NOMO-1 (cell line): ENCODE measurements at regions not wholly inside any gene's neighbourhood (a gene's known extent, or its start where the extent isn't known, plus 50 kb on each side); places are given as distances from the start of the nearest gene placed in this dataset.
A peak's percentile ranks its signal among the peaks of the same experiment; 100 is the strongest.
"Not testable (repeated sequence)": the region's sequence is repeated elsewhere in the genome, so short reads cannot be mapped to it uniquely, and the experiment has no call there.

Source experiments
- DNase-seq, 2 experiments: peaks; one replicate each; lab custom pipeline; 2025; ENCODE audit not compliant: unreplicated experiment in 2 of 2; lab: John Stamatoyannopoulos, UW

DNA sequence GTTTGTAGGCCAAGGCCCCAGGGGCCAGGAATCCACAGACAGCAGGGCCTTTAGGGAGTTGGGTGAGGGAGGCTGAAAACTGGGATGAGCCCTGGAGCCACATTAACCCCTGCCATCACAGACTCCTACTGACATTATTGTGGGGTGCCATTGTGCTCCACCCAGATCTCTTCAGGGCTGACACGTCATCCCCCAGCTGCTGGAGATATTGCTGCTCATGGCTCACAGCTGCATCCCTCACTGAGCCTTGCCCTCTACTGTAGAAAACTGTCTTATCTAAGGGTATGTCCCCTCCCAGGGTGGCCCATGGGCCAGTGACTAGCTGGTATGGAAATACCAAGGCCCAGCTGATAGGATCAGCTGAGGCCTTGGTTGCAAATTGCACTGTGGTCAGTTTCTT is 87.3 kb upstream of the PRR23C start:
- DNase-seq, result no peak

DNA sequence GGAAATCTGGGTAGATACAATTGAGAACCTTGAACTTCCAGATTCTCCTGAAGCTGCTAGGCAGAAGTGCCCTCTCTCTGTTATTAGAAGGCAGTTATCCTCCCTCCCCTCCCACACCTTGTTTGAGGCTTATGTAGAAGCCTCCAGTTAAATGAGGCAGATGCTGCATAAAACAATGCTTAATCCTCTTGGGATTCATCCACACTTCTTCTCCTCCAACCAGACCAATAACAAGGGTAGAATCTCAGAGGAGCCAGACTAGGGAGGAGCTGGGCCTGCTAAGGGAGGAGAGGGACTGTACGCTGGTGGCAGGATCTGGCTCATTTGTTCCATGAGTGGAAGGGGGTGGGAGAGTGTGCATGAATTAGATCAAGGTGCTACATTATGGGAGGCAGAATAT is 88.3 kb upstream of the PRR23C start:
- DNase-seq, result no peak

DNA sequence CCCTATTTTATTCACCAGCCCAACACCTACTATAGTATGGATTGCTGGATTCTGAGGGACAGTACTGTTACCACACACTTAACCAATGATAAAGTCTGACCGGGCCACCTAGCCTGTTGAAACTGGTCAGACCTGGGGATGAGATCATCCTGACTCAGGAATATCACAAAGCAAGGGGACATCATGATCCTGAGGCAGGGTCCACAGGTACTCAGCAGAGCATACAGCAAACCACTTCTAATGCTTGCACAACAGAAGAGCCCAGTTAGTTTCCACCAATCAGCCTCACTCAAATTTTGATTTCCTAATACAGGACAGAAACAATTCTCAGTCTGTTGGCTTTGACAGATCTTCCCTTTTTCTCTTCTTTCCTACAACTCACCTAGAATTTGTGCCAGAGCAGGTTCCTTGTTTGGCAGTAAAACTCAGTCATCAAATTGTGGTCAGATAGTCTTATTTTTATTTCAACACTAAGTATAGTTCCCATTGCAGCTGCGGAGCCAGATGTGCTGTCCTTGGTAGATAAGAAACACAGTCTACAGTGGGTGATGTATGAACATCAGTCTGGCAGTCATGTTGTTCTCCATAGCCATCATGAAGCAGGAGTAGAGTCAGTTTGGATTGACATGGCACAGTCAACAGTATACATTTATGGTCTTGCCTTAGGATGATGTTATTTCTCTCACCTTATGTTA is 90.1 kb upstream of the PRR23C start:
- DNase-seq, result peak in 1 of 2 experiments; percentile 39

DNA sequence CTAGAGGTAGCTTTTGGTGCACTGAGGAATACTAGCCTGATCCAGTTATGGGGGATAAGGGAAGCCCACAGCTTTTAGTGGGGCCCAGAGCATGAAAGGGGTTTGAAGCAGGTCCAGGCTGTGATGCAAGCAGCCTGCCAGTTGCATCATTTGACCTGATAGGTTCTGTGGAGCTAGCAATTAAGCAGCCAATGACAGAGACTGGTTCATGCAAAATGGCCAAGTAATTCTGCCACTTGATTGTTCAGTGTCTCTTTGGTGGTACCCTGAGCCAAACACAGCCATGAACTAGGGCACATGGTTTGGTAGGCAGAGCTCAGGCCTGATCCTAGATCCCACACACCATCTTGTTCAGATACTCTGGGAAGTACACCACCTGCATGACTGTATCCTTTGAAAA is 91.0 kb upstream of the PRR23C start:
- no peak for DNase-seq

DNA sequence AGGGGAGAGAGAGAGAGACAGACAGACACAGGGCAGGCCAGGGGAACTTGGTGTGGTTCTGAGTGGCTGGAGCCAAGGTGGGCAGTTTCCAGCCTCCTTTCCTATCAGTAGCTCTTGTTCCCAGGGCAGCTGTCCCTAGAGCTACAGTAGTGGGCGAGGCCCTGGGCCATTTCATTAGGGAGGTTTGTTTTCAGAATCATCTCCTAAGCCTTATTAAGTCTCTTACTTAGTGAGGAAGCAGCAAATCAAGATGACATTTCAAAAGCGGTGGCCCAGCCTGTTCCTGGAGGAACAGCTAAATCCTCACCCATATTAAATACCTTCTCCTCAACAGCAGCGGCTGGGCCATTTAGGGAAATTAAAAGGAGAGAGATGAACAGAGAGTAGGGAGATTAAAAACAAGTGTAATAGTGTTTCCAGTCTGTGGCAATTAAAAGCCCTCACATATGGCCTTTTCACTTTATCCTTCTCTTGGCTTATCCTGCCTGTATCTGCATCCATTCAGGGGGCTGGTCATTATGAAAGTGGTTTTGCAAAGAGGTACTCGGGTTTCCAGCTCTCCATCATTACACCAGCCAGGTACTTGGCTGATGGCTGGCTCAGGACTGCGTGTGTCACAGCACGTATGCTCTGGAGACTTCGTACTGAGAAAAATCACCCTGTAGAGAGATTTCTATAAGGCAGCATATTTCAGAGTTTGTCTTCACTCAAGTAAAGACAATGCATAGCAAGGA is 91.9 kb upstream of the PRR23C start:
- DNase-seq, result no peak

DNA sequence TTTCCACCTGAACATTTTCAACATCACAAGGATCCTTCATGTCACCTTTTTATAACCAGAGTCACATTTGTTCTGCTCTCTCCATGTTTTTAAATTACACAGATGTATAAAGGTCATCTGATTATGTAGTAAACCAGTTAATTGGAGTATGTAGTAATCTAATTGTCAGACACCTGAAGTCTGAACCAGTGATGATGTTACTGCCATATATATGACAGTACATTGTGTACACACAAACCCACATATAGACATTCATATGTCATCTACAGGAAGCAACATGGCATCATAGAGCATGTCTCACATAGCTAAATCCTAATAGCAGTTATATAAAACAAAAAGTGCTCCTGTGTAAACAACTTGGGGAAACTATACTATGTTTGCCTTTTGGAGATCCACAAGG is 95.9 kb upstream of the PRR23C start:
- no peak for DNase-seq

DNA sequence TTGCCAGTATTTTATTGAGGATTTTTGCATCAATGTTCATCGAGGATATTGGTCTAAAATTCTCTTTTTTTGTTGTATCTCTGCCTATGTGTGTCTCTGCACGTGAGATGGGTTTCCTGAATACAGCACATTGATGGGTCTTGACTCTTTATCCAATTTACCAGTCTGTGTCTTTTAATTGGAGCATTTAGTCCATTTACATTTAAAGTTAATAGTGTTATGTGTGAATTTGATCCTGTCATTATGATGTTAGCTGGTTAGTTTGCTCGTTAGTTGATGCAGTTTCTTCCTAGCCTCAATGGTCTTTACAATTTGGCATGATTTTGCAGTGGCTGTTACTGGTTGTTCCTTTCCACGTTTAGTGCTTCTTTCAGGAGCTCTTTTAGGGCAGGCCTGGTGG is 101.3 kb upstream of the PRR23C start:
- DNase-seq, result not testable (repeated sequence)

DNA sequence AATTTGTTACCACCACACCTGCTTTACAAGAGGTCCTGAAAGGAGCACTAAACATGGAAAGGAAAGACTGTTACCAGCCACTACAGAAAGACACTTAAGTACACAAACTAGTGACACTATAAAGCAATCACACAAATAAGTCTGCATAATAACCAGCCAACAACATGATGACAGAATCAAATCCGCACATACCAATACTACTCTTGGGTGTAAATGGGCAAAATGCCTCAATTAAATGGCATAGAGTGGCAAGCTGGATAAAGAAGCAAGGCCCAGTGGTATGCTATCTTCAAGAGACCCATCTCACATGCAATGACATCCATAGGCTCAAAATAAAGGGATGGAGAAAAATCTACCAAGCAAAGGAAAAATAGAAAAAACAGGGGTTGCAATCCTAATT is 106.8 kb upstream of the PRR23C start:
- DNase-seq, result no peak

DNA sequence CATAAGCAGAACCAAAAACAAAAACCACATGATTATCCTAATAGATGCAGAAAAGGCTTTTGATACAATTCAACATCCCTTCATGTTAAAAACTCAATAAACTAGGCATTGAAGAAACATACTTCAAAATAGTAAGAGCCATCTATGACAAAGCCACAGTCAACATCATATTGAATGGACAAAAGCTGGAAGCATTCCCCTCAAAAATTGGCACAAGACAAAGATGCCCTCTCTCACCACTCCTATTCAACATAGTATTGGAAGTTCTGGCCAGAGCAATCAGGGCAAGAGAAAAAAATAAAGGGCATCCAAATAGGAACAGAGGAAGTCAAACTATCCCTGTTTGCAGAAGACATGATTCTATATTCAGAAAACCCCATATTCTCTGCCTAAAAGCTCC is 108.7 kb upstream of the PRR23C start:
- not testable (repeated sequence) for DNase-seq

DNA sequence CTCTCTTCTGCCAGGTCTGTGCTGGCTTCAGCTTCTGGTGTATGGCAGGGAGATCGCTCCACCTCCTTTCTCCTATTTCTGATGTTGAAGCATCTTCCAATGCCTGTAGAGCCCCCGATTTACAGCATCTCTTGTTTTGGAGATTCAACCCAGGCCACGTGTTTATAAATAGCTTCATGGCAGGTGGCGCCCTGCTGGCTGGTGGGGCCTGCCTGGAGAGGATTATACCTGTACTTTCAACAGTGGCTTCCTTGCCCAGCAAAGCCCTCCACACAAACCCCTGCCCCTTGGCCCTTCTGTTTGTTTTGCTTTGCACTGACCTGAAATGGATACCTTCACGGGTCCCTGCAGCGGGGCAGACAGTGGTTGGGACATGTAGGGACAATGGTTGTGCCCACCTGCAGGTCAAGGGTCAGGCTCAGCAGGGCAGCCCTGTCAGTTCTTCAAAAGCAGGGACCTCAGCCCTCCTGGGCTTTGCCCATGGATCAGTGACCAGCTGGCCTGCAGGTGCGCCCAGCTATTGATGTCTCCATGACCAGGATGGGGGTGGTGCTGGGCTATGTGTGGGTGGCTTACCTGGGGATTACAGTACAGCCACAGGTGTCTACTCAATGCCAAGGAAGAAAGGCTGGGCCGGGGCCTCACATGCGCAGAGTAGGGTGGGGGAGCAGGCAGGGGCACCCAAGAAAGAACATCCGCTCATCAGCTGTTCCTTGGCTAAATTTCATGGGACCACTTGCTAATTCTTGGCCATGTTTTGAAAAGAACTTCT is 112.7 kb upstream of the PRR23C start:
- no peak for DNase-seq

DNA sequence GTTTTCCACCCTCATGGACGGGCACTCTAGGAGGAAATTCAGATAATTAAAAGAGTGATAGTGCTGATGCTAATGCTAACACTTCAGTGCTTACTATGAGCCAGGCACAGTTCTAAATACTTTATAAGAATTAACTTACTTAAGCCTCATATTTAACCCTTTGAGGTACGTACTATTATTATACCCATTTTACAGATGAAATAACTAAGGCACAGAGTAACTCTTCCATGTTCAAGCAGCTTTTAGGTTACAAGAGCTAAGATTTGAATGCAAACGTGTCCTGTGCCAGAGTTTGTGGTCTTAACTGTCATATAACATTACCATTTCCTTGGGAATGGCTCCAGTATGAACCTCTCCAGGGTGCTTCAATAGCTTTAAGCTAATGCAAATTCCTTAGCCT is 114.7 kb upstream of the PRR23C start:
- no peak for DNase-seq

DNA sequence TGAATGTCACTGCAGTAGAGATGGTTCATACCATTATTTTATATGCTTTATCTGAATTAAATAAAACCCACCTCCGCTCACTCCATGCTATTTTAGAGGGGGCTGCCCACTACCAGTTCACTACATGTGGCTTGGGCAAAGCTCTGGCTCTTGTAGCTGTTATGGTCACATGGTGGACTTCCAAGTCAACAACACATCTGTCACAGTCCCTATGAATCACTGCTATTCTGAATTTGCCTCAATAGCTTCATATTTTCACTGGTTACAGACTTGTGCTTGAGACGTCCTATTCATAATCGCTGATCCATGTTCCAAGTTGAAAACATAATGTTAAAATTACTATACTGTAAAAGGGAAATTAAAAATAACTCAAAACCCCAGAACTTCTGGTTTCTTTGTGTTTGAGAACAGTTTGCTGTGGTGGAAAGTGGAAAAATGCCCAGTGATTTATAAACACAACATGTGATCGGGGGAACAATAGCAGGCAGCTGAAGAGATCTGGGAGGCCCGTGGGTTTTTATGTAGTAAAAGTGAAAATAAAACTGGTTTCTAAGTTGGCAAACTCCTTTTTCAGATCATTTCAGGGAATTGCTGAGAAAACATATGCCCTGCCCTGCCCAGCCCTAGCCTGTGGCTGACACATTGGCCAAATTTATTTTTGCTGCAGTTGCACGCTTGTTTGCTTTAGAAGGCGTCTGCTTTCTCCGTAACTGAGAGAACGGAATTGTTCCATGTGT is 128.8 kb upstream of the PRR23C start:
- DNase-seq, result no peak

DNA sequence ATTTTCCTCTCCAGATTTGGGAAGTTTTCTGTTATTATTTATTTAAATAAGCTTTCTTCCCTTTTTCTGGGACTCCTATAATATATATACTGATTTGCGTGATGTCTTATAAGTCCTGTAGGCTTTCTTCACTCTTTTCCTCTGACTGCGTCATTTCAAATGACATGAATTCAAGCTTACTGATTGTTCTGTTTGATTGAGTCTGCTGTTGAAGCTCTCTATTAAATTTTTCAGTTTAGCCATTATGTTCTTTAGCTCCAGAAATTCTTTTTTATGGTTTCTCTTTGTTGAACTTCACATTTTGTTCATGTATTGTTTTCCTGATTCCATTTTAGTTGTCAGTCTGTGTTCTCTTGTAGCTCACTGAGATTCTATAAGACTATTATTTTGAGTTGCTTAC is 135.8 kb upstream of the PRR23C start:
- DNase-seq, result no peak

DNA sequence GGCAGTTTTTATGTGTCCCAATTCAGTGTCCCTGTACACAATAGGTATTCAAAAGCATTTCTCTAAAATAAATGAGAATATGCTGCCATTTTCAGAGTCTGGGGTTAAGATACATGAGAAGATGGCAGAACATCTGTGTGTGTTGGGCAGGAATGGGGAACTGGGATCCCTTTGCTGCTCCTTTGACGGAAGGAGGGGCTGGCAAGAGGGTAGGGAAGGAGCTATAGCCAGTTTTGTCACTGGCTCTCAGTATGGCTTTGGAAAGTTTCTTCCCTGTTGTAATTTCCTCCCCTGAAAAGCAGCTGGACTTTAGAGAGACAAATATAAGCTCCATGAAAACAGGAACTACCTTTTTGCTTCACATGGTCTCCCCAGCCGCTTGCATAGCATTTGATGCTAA is 137.5 kb upstream of the PRR23C start:
- no peak for DNase-seq

DNA sequence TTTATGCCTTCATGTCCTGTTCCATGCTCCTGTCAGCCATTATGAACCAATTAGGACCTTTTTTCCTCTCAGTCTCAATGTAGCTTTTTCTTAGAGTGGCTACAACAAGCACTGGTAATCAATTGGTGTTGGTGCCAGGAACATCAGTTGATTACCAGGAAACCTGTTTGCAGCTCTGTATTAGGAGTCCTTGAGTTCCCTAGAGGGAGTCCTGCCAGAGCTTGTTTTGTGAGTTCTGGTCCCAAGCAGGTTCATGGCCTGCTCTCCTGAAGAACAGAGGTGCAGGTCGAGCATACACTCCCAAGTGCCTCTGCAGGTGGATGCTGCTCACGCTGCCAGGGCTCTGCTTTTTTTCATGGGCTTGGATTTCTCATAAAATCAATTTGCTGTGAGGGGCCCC is 137.9 kb upstream of the PRR23C start:
- no peak for DNase-seq

DNA sequence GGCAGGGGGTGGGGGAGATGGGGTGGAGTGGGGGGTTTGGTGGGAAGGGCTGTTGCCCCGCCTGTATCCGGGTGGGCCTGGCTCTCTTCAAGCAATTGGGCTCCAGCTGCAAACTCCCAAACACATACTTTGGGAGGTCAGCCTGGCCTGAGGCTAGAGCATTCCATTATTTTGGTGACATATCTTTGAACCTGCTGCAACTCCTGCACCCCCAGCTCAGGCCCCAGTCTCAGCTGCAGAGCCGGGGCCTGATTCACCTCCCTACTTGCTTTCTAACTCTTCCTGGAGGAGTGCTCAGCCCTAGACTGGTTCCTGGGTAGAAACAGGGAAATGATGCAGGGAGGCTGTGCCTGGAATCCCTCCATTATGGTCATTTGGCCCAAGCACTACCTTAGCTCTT is 140.8 kb upstream of the PRR23C start:
- no peak for DNase-seq

DNA sequence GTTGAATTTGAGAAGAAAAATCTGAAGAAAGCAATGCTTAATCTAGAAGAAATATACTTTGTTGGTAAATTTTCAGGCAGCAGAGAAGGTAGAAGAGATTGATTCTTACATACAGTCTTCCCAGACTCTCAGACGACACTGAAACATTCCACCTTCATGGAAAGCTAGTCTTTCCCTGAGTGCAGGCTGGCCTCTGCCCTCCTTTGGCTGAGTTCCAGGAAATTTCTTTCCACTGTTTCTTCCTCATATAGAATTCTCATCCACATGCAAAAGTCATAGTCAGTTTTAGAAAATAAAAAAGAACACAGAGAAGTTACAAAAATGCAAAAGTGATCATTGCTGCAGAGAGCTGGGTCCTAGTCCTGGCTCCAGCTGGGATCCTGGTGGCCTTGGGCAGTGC is 142.5 kb upstream of the PRR23C start:
- DNase-seq, result no peak

DNA sequence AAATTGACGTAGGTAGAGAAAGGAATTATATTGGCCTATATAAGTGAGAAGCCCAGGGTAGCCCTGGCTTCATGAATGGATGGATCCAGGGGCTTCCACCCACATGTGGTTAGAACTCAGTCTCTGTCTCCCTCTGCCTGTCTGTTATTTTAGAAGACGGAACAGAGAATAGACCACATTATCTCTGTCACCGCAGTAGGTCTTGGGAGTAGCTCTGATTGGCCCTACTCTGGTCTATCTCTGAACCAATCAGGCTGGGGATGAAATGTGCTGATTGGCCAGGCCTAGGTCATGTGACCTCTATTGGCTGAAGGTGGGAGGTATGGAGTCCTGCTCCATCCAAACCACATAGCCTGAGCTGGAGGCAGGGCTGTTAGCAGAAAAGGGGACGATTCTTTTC is 143.0 kb upstream of the PRR23C start:
- DNase-seq, result no peak

DNA sequence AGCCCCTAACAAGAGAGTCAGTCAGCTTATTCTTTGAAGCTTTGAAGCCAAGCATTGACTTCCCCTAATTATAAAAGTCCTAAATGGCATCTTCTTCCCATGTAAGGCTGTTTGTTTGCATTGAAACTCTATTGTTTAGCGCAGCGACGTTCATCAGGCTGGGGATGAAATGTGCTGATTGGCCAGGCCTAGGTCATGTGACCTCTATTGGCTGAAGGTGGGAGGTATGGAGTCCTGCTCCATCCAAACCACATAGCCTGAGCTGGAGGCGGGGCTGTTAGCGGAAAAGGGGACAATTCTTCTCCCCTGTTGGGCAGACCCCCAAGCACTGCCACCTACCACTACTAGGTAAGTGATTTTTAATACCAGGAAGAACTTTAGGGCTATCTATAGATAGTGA is 145.3 kb upstream of the PRR23C start:
- no peak for DNase-seq

DNA sequence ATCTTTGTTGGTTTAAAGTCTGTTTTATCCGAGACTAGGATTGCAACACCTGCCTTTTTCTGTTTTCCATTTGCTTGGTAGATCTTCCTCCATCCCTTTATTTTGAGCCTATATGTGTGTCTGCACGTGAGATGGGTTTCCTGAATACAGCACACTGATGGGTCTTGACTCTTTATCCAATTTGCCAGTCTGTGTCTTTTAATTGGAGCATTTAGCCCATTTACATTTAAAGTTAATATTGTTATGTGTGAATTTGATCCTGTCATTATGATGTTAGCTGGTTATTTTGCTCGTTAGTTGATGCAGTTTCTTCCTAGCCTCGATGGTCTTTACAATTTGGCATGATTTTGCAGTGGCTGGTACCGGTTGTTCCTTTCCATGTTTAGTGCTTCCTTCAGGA is 149.4 kb upstream of the MRPS22 start:
- DNase-seq, result not testable (repeated sequence)

DNA sequence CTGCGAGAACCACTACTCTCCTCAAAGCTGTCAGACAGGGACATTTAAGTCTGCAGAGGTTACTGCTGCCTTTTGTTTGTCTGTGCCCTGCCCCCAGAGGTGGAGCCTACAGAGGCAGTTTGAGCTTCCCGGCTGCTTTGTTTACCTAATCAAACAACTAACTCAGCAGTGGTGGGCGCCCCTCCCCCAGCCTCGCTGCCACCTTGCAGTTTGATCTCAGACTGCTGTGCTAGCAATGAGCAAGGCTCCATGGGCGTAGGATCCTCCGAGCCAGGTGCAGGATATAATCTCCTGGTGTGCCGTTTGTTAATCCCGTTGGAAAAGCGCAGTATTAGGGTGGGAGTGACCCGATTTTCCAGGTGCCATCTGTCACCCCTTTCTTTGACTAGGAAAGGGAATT is 147.7 kb upstream of the MRPS22 start:
- not testable (repeated sequence) for DNase-seq
